NCI-H446 treated with DMSO at 0.1 percent for 48 hours (cell line): ENCODE measurements at regions not wholly inside any gene's neighbourhood (a gene's known extent, or its start where the extent isn't known, plus 50 kb on each side); places are given as distances from the start of the nearest gene placed in this dataset.
"Not testable (repeated sequence)": the region's sequence is repeated elsewhere in the genome, so short reads cannot be mapped to it uniquely, and the experiment has no call there.

Source experiments
- DNase-seq: peaks from one replicate; lab custom pipeline; 2025; lab: John Stamatoyannopoulos, UW

- no peak for DNase-seq
These were observed 1266.3 kb downstream of the SI start for GRCh38 chr3:163812006-163812405.

DNA sequence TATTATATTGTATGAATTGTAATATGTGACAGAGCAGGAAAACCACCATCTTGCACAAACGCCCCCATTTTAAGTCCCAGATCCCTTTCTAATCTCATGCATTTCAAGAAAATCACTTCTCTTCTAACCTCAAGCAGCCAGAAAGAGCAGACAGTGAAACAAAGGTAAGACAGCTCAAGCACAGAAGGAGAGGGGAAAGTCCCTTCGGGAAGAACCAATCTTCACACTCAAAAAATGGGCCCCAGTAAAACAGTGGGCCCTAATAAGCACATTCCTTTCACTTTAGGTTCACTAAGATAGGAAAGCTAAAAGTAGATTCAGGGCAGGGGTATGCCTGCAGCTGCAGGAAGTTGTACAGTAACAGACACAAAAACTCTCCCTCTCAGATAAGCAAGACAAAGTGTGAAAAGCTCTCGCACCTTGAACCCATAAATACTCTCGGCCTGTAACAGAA is 1268.7 kb downstream of the SI start:
- DNase-seq = no peak

DNA sequence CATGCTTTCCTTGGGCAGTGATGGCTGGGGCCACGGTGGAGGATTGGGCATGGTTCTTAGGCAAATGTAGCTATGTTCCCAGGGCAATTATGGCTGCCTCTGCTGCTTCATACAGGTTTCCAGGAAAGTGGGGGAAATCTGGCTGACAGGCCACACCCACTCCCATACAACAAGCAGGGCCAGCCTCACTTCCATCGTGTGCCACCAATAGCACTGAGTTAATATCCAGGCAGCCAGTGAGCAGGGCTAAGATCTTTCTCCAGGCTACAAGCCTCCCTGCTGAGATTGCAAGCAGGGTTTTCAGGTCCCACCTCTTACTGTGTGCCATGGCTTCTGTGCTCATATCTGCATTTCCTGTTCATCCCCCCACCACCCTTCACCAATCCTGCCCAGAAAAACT is 1291.9 kb downstream of the SI start:
- DNase-seq = no peak

GRCh38 chr3:163785693-163786092 is 1292.6 kb downstream of the SI start:
- no peak for DNase-seq

DNA sequence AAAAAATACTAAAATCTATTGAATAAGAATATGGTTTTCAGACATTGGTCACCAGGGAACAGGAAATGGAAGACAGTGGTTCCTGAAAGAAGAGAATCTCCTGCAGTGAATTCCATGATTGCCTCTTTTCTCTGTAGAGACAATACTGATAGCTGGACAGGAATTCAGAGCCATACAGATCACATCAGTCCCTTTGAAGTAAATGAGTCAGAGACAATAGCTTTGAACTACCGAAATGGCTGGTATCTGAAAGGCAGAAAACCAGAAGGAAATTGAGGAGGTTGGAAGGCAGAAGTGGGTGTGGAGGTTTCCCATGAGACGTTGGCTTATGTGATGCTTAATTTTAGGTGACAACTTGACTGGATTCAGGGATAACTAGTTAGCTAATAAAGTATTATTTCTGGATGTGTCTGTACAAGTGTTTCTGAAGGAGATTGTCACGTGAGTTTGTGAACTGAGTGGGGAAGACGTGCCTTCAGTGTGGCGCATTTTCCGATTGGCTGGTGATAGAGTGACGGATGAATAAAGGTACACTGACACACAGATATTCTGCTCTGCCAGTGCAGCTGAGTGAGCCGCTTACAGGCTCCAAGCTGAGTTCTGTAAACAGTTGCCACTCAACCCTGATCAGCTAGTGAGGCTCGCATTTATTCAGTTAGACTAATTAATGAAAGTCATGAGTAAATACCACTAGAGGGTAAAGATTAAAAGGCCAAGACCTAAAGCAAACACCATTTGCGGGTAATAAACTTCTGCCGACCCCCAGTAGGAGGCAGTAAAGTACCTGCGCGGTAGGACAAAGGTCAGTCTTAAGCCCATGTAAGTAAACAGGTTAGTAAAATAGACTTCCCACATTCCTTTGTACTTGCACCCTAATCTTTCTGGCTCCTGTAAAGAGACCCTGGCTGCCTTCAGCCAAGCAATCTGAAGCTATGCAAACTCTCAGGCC is 1298.6 kb downstream of the SI start:
- DNase-seq = no peak

DNA sequence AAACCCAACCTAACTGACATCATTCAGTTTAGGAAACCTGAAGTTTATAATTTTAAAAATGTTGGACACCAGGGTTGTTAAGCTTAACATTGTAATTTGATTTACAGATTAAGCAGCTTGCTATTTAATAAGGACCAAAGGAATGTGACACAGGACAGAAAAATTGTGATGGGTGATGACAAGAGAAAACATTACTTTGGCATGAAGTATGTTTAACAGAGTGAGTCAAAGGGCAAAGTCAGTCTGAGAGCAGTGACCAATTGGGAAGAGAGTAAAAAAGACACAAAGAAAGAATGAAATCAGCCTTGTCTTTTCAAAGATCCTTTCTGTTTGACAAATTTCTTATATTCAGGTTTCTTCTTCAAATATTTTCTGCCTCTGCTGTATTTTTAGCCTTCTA is 1301.6 kb downstream of the SI start:
- no peak for DNase-seq

DNA sequence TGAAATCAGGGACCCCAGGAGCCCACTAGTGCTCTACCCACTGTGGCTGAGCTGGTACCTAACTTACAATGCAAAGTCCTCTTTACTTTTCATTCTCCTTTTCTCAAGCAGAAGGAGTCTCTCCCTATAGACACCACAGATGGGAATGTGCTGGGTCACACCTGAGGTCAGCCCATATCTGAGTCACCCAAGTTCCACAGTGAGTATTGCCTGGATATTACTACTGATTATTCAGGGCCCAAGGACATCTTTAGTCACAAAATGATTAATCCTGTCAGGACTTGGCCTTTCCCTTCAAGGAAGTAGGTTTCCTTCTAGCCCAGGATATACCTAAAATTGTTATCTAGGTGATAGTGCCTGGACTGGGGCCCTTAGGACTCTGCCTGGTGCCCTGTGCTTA is 1305.2 kb downstream of the SI start:
- no peak for DNase-seq

DNA sequence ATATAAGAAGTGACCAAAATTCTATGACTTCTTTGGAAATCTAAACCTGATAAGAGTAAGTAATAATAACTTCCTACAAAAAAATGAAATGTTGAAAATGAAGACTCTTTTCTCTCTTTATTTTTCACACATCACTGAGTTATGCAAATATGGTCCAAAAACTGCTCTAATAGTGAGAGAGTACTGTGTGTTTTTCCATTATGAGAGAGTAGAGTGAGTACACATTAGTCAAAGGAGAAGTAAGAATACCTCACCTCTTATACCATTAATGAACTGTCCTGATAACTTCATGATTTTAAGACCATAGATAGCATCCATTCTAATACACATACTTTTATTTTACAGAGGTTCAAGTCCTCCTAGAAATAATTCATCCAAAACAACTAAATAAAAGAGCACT is 1310.2 kb downstream of the SI start:
- DNase-seq = no peak

DNA sequence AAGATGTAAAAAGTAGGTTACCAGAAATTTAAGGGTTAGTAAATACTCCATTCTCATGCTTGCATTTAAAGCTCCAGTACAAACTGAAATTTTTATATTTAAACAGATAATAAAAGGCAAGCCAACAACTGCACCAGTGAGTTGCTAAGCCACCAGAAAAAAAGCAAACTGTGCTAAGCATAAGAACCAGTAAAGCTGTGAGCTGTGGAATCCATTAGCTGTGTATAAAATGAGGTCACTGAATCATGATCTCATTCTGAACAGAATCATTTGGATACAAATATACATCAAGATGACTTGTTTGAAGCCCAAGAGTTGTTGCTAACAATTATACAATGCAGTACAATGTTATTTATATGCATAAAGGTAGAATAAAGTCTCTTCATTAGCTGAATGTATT is 1312.2 kb downstream of the SI start:
- DNase-seq = no peak

DNA sequence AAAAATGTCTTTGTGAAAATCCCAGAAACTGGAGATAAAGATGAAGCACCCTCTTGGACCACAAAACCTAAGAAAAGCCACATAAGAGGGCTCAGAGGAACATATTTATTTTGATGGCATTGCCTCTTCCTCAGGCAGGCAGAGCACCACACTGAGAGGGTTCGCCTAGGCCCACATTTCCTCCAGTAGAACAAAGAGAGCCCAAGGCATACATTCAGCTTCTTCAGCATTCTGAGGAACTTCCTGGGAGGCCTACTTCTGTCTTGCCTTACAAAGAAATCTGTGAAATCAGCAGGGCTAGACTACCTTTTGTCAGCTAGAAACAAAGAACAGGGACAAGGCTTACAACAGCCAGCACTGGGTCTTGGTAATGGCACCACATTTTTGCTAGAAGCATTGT is 1325.3 kb downstream of the SI start:
- no peak for DNase-seq

DNA sequence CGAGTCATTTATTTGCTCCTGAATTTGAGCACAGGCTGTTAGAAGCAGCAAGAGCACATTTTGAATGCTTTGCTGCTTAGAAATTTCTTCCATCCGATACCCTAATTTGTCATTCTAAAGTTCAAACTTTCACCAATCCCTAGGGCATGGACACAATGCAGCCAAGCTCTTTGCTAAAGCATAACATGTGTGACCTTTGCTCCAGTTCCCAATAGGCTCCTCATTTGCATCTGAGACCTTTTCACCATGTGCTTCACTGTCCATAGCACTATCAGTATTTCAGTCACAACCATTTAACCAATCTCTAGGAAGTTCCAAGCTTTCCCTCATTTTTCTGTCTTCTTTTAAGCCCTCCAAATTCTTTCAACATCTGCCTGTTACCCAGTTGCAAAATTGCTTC is 1333.1 kb downstream of the SI start:
- no peak for DNase-seq

DNA sequence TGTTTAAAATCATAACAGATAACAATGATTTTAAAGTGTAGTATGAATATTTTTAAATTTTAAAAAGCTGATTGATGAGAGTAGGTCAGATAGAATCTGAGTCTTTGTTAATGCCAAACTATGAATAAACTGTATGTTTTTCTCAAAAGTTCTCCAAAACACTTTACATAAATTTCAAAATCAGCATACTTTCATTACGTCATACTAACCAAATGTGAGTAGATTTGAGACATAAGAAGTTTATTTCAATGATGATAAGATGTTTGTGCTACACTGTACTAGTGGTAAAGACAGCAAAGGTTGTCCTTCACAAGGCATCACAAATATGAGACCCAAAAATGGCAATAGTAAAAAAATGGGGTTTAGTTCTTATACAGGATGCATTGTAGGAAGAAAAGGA is 1342.9 kb downstream of the SI start:
- no peak for DNase-seq

- DNase-seq = no peak
These were observed 1347.6 kb downstream of the SI start for GRCh38 chr3:163730684-163731083.

GRCh38 chr3:163726125-163726524 is 1352.2 kb downstream of the SI start:
- DNase-seq = no peak

DNA sequence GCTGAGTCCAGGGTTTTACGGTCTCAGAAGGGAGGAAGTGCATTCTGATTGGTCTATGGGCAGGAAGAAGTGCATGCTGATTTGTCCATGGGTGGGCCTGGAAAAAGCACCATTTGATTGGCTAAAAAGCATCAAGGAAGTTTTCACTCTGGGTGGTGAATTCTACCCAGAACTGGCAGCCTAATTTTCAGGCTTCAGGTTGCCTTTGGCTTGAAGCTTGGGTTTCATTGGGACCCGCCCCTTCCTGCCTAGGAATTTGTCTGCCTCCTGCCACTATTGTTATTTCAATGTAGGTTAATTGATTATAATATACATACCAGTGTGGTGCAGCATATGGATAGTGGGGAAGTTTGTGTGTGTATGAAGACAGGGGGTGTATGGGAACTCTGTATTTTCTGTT is 1355.9 kb downstream of the SI start:
- no peak for DNase-seq

DNA sequence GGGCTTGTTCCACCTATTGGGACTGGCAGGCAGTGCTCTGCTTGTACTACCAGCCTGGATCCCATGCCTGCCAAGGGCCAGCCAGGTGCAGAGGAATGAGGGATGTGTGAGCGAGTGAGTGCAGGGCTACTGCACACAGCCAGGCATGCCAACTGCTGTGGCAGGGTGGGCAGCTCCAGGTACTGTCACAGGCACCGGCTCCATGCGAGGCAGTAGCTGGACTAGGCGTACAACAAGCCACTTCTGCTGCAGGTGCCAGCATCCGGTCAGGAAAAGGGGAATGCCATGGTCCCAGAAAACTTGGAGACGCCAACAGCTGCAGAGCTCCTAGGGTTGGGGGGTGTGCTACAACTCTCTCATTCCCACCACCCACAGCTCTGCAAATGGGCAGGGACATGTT is 1356.7 kb downstream of the SI start:
- no peak for DNase-seq

DNA sequence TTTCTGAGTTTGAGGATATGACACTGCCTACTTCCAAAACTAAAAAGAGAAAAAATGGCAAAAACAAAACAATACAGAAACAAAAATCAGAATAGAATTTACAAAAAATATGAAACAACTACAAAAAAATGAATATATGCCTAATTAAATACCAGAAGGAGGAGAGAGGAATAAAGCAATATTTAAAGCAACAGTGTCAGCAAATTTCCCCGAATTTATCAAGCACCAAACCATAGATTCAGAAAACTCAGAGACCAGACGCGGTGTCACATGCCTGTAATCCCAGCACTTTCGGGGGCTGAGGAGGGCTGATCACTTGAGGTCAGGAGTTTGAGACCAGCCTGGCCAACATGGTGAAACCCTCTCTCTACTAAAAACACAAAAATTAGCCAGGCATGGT is 1360.9 kb downstream of the SI start:
- DNase-seq = no peak

DNA sequence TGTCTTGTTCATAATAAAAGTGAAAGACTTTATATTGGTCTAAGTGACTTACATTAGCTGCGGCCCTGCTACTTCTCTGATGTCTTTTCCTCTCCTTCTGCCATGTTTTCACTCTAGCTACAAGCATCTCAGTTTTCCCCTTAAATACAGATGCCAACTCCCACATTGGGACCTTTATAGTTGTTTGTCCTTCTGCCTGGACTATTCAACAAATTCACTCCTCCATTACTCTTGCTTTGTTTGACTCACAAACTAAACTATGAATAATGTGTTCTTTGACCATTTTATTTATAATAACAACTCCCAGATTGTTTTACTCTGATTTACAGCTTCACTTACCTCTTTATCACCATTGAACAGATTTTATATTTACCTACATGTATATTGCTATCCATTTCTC is 1369.9 kb downstream of the SI start:
- DNase-seq = no peak

- no peak for DNase-seq
These were observed 1370.6 kb downstream of the SI start for GRCh38 chr3:163707659-163708058.

GRCh38 chr3:163698221-163698620 is 1380.1 kb downstream of the SI start:
- not testable (repeated sequence) for DNase-seq

- DNase-seq = no peak
These were observed 1385.8 kb downstream of the SI start for GRCh38 chr3:163692494-163692893.

- no peak for DNase-seq
These were observed 1393.6 kb downstream of the SI start for GRCh38 chr3:163684651-163685050.

GRCh38 chr3:163672954-163673353 is 1405.3 kb downstream of the SI start:
- no peak for DNase-seq

DNA sequence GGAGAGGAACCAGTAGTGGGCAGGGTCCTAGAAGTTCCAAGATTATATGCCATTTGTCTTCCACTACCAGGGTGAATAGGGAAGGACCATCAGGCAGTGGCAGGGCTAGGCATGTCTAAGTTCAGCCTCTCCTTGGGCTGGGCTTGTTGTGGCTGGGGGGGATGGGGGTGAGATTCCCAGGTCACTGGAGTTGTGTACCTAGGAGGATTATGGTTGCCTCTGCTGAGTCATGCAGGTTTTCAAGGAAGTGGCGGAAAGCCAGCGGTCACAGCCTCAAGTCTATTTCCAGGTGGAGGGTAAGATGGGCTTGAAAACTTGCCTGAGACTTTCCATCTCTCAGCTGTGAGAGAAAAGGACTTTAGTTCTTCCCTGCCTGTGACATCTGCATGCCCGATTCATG is 1407.1 kb downstream of the SI start:
- DNase-seq = no peak
